Glomerular visceral epithelial cell (primary cell): ENCODE measurements at regions not wholly inside any gene's neighbourhood (a gene's known extent, or its start where the extent isn't known, plus 50 kb on each side); places are given as distances from the start of the nearest gene placed in this dataset.

ENCODE experiments used
- DNase-seq: peaks from one replicate; pipeline ENCODE4 v3.0.0-alpha.2; 2016; ENCODE audit errors: extremely low spot score

DNA sequence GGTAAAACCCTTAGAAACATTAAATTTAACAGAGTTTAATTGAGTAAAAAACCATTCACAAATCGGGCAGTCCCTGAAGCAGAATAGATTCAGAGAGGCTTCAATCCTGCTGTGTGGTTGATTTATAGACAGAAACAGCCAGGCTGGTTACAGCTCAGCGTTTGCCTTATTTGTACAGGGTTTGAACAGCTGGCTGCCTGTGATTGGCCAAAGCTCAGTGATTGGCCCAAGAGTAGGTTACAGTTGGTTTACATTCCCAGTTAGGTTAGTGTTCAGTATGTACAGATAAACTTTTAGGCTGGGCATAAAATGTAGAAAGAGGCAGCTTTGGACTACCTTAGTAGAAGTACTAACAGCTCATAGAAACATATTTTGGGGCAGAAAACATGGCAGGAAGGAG is 210.4 kb upstream of the ELAC2 start:
- DNase-seq: no peak

- no peak for DNase-seq
These were observed 205.1 kb upstream of the ELAC2 start for GRCh38 chr17:13222975-13223374.

GRCh38 chr17:13212860-13213259 is 195.0 kb upstream of the ELAC2 start:
- no peak for DNase-seq

- DNase-seq: no peak
These were observed 191.3 kb upstream of the ELAC2 start for GRCh38 chr17:13209081-13209480.

DNA sequence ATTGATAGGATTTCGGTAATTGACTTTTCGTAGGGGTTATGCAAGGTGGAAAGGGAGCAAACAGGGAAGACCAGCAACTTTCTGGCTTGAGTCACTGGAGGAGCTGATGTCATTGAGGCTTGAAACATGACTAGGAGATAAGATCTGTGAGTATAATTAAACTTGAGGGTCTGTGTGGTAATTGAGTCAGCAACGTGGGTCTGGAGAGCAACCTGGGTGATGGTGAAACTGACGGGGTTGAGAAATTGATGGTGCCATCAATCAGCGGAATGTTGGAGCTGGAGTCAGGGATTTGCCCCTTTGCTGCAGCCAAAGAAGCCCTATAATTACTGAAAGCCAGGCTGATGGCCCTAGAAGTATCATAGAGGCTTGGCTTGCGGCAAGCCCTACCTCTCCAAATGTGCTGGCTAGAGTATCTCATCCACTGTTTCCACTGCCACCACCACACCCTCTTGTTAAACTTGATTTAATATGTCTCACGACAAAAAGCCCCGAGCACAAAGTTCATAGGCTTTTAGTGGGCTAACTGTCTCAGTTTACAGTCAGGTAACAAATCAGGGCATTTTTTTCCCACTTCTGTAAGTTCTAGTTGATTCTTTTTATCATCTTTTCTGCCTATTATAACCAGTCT is 186.9 kb upstream of the ELAC2 start:
- DNase-seq: no peak

DNA sequence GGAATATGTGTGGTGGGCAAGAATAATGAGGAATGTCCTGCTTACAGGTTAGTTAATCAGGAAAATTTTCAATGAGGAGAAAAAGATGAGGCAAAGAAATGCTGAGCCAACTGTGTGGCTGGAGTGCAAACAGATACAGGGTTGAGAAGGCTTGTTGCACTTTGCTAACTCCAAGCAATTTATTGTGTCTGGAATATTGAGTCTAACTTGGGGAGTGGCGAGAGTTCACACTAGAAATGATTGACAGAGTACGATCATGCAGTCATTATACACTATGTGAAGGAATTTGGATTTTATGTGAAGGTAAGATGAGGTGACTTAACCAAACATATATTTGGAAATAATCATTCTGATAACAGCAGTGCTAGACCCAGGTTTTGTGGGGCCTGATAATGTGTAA is 185.0 kb upstream of the ELAC2 start:
- DNase-seq: no peak

DNA sequence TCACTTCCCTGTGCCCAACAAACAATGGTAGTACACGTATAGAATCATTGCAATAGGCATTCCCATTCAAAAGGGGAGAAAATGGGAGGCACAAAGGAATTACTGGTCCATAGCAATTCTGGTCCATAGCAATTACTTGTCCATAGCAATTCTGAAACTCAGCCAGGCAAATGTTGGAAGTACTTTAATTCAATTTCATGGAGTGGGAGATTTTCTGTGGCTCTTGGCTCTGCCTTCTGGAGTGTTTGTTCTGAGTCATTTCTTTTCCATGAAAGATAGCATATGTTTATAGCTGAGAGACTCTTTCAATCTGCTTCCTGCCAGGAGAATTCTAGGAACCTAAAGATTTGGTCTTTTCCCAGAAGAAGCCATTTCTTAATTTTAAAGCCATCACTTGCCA is 182.8 kb upstream of the ELAC2 start:
- no peak for DNase-seq

GRCh38 chr17:13199425-13199824 is 181.6 kb upstream of the ELAC2 start:
- DNase-seq: no peak

DNA sequence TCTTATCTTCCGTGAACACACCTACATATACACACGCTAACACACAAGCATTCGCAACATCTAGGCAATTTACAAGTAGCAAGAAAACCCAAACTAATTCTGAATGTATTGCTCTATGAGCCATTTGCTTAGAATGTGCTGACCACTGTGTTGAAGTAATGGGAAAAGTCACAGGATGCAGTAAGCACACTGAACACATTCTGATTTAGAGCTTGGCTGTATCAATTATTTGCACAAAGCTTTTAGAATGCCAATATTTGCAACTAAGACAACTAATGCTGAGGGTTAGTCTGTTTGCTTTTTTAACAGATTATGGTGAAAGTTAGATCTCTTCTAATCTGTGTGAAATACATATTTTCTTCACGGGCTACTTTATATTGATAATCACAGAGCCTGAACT is 179.8 kb upstream of the ELAC2 start:
- no peak for DNase-seq

GRCh38 chr17:13194887-13195286 is 177.1 kb upstream of the ELAC2 start:
- no peak for DNase-seq

GRCh38 chr17:13182854-13183253 is 165.0 kb upstream of the ELAC2 start:
- no peak for DNase-seq

GRCh38 chr17:13182450-13182849 is 164.6 kb upstream of the ELAC2 start:
- DNase-seq: no peak

DNA sequence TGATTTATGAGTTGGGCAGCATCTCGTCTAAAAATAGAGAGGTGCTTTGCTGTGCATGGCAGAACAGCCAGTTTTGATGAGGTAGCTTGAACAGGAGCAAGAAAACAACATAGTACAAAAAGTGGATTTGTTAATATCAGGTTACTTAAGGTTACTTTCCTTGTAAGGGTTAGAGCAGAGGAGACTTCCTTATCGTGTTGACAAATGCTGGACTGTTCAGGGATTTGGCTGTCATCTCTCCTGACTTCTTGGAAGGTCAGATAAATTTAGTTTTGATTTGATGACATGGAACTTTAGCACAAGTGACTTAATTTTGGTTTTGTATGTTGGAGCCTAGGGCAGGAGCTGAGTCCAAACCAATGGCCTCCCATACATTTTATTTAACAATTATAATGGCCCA is 163.9 kb upstream of the ELAC2 start:
- no peak for DNase-seq

DNA sequence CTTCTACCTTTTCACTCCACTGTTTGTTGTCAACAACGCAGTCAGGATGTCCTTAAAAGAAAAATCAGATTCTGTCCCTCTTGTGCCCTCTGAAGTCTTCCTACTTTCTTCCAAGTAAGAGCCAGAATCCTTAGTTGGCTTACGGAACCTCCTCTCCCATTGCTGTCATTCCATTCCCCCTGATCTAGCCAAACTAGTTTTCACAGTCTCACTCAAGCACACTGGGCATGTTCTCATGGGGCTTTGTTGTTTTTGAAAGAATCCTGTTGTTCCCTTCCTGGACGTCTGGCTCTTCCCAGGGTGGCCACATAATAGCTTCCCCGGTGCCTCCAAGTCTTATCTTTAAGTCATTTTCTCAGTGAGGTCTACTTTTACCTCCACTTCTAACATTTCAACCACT is 158.6 kb upstream of the ELAC2 start:
- no peak for DNase-seq

GRCh38 chr17:13171790-13172189 is 154.0 kb upstream of the ELAC2 start:
- DNase-seq: no peak

DNA sequence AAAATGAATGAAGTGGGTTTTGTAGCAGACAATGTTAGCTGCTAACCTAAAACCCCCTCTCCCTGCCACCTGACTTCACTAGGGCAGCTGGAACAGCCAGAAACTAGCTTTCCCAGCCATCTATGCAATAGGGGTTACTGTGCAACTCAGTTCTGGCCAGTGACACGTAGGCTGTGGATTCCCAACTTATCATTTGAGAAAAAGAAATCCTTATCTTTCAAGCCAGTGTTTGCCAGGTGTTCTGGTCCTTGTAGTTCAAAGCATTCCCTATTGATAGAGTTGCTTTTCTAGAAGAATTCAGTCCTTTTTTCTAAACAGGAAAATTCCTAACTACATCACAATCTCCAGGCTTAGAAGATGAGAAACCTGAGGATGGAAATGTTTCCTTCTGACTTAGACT is 144.5 kb upstream of the ELAC2 start:
- no peak for DNase-seq

DNA sequence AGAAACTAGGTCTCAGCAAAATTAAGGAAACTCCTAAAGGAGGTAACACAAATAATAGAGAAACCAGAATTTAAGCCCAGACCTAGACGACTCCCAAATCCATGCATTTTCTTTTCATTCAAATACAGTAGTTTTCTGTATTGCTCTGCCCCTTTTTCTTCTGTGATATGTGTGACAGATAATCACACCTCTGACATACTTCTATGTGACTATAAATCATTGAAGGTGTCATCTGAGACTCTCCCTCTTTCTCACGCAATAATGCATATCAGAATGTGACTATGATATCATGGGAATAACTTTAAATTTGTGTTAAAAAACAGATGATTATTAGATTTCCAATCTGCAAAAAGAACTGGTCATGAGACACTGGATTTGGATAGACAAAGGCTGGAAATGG is 143.0 kb upstream of the ELAC2 start:
- DNase-seq: no peak

- DNase-seq: no peak
These were observed 142.5 kb upstream of the ELAC2 start for GRCh38 chr17:13160296-13160695.

- DNase-seq: no peak
These were observed 140.8 kb upstream of the ELAC2 start for GRCh38 chr17:13158494-13159240.

GRCh38 chr17:13157656-13158055 is 139.8 kb upstream of the ELAC2 start:
- DNase-seq: no peak

DNA sequence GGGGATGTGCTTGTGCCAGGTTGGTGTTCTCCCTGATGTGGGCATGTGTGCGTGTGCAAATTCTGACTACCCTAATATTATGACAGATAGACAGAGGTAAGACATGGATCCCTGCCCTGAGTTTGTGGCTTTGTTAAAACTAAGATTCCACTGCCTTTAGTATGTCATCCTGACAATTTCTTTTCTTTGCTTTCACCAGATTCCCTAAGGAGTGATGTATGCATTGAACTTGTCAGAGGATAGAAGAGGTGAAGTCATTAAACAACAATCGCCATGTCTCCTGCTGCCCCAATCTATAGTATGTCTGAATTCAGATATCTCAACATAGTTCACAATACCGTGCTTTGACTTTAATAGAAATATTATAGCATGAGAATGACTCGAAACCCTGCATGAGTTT is 137.1 kb upstream of the ELAC2 start:
- DNase-seq: no peak

DNA sequence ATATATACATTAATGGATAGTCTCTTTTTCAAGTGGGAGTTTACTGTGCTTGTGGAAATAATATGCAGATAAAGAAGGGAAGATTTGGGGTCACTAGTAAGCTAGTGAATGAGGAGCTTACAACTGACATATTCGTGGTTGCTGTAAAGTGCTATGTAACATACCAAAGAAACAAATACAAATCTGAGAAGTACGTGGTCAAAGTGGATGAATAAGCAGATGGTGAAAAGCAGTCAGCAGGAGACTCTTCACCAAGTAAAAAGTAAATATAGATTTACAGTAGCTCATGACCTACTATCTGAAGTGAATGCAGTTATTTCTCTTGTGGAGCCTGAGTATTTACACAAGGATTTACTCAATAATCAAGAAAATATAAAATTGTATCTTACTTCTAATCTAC is 136.6 kb upstream of the ELAC2 start:
- no peak for DNase-seq

GRCh38 chr17:13153036-13153435 is 135.2 kb upstream of the ELAC2 start:
- no peak for DNase-seq

DNA sequence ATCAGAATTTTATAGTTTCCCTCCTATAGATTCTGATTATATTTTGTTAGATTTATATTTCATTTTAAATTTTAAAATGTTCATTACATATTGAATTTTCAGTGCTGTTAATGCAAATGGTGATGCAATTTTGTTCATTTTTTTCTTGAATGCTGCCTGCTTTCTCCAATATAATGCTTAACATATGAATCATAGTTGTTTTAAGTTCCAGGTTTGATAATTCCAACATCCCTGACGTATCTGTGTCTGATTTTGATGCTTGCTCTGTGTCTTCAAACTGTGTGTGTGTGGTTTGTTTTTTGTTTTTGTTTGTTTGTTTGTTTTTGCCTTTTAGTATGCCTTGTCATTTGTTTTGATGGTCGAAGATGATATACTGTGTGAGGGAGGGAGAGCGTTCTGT is 134.7 kb upstream of the ELAC2 start:
- no peak for DNase-seq
